NCI-H446 (cell line): ENCODE measurements at regions not wholly inside any gene's neighbourhood (a gene's known extent, or its start where the extent isn't known, plus 50 kb on each side); places are given as distances from the start of the nearest gene placed in this dataset.
A peak's percentile ranks its signal among the peaks of the same experiment; 100 is the strongest.
"Not testable (repeated sequence)": the region's sequence is repeated elsewhere in the genome, so short reads cannot be mapped to it uniquely, and the experiment has no call there.

ENCODE experiments used
- DNase-seq, 2 experiments: peaks; one replicate each; lab custom pipeline; 2025; lab: John Stamatoyannopoulos, UW

DNA sequence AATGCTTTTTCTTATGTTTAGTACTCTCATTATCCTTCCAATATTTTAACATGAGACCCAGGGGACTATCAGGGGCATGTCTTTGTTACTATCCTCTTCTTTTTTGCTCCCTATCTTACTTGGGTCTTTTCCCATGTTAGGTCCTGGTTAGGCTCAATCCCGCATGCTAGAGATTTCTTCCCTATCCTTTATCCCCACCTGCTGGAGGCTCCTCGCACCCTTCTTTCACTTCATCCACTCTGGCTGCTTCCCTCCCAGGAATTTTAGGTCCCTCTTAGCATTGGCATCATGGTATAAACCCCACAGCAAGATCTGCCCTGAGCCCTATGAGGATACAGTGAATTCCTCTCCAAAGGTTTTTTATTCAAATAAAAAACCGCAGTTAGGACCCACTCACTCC is 567.3 kb downstream of the ANKRD30B start:
- DNase-seq, result peak in 1 of 2 experiments; percentile 1

DNA sequence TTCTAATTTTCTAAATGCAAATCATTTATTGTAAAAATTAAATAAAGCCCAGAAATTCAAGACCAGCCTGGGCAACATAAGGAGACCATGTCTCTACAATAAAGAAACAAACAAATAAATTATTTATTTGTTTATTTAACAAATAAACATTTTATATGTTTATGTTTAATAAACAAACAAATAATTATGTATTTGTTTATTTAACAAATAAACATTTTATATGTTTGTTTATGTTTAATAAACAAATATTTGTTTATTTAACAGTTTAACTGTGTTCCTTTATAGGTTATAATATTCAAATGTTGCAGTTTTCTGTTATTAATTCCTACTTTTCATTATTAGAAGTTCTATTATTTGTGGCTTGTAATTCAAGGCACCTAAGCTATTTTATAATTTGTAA is 570.7 kb downstream of the ANKRD30B start:
- not testable (repeated sequence) for DNase-seq

DNA sequence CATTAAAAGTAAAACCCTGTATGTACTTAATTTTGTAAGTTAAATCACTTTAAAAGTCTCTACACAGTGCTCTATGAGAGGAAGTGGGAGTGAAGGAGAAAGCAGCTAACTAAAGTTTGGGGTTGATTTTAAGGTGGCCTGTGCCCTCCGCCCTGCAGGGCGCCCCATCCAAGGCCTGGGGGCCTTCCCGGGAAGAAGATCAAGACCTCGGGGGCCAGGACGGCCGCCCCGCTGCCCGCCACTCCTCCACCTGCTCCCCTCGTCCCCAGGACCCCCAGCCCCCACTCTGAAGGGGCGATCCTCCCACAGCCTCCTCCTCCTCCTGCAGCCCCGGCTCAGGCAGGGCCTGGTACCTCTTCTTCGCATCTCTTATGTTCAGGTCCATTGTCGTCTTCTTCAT is 581.7 kb downstream of the ANKRD30B start:
- not testable (repeated sequence) for DNase-seq

DNA sequence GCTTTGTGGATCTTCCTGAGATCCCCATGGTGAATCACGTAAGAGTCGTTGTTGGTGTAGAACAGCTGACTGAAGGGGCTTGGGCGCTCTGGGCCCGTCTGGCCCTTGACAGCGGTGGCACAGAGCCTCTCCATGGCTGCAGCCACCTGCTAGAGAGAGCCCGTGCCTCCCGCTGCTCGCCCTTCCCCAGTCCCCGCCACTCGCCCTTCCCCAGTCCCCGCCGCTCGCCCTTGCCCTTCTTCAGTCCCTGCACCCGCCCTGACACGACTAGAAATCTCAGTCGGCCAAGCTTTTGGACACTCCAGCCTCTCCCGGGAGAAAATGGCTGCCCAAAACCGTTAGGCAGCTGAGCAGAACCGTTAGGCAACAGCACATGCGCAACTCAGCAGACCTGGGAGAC is 582.2 kb downstream of the ANKRD30B start:
- not testable (repeated sequence) for DNase-seq

DNA sequence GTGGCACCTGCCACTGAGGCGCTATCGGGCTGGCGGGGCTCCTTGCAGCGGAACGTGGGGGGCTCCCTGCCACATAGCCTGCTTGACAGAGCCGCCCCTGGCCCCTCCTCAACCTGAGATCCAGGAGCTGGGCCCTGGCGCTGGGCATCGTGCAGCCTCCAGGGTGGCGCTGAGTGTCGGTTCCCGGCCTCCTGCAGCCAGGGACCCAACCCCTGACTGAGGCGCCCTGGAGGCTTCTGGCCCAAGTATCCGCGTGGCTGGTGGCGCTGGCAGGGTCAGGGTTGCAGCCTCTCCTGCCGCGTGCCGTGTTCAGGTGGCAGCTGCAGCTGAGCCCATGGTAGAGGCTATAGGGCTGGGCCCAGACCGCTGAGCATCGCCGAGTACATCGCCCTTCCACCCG is 582.6 kb downstream of the ANKRD30B start:
- not testable (repeated sequence) for DNase-seq

DNA sequence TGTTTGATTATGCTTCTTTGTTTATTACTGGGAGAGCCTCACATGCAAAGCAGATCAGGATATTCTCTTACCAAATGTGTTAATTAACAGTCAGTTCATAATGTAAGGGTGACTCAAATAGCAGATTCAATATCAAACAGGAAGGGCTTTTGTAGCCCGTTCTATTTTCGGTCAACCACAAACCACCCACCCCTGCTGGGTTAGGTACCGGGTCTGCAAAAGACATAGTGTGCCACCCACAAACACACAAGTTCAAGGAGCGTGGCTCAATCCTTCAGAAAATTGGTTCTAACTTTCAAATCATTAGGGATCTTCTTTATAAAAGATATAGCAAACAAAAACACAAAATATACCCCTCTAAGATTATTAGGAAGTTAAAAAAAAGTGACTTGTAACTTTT is 627.7 kb downstream of the ANKRD30B start:
- DNase-seq, result not testable (repeated sequence)

DNA sequence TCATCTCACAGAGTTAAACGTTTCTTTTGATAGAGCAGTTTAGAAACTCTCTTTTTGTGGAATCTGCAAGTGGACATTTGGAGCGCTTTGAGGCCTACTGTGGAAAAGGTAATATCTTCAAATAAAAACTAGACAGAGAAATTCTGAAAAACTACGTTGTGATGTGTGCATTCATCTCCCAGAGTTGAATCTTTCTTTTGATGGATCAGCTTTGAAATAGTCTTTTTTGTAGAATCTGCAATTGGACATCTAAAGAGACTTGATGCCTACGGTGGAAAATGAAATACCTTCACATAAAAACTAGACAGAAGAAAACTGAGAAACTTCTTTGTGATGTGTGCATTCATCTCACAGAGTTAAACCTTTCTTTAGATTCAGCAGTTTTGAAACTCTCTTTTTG is 659.9 kb downstream of the ANKRD30B start:
- not testable (repeated sequence) for DNase-seq
